ENCODE measurements at regions not wholly inside any gene's neighbourhood (a gene's known extent, or its start where the extent isn't known, plus 50 kb on each side); places are given as distances from the start of the nearest gene placed in this dataset.

DNA sequence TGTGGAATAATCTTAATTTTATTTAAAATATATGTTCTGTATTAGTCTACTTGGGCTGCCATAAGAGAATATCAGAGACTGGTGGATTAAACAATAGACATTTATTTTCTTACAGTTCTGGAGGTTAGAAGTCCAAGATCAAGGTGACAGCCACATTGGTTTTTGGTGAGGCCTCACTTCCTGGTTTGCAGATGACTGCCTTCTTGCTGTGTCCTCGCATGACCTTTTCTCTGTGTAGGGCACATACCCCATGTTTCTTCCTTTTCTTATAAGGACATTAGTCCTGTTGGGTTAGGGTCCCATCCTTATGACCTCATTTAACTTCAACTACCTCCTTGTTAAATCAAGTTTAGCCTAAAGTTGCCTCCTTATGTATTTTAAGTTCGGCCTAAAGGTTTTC lies 202.7 kb upstream of the MPPED2 start:
- CTCF ChIA-PET, result no interaction called here
- TF ChIP-seq, protein P1, sequence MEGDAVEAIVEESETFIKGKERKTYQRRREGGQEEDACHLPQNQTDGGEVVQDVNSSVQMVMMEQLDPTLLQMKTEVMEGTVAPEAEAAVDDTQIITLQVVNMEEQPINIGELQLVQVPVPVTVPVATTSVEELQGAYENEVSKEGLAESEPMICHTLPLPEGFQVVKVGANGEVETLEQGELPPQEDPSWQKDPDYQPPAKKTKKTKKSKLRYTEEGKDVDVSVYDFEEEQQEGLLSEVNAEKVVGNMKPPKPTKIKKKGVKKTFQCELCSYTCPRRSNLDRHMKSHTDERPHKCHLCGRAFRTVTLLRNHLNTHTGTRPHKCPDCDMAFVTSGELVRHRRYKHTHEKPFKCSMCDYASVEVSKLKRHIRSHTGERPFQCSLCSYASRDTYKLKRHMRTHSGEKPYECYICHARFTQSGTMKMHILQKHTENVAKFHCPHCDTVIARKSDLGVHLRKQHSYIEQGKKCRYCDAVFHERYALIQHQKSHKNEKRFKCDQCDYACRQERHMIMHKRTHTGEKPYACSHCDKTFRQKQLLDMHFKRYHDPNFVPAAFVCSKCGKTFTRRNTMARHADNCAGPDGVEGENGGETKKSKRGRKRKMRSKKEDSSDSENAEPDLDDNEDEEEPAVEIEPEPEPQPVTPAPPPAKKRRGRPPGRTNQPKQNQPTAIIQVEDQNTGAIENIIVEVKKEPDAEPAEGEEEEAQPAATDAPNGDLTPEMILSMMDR (conservative IDR thresholded peaks at IDR 0.05; ENCODE audit: low read depth), result no peak
- no peak for DNase-seq (ENCODE audit: low spot score)
- POLR2A ChIA-PET (ENCODE audit: low non-redundant PET), result no interaction called here
- no peak overlapping the region for H3K27ac ChIP-seq

DNA sequence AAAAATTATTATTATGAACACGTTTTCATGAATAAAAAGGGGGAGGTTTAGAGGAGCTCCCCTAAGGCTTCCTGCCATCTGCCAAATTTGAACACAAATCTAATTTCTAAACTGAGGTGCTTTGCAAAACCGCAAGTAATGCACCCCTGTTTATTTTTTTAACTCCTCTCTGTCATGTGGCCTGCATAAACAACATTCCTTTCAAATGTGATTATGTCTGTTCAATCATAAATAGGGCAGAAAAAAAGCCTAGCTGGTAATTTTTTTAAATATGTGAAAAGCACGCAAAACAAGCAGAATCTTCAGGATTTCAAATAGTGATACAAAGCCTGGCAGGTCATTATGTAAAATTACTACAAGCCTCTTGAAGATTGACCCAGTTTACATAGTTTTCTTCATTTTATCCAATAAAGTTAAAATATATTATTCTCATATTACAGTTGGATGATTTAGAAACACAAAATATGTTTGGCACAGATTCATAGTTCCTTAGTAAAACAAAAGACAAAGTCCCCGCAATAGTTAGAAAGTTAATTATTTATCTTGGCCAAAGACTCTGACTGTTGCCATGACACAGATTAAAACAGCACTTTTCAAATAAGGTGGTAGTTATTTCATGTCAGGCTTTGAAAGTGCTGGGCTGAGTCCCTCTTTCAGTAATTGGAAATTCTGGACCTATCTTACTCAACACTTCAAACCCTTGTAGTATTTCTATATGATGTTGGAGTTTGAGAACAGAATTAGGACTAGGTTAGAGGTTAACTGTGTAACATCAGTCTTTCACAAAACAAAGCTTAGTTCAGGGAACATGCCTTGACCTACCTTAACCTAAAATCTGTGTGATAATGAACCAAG lies 200.3 kb upstream of the MPPED2 start:
- H3K27ac ChIP-seq, result no peak overlapping the region
- POLR2A ChIA-PET (ENCODE audit: low non-redundant PET), result no interaction called here
- CTCF ChIA-PET, result interaction anchor here (0.6 kb wide), 1 partner anchor 196 kb away, joined by 3 read pairs; no protein-coding TSS in a partner anchor
- no peak for DNase-seq (ENCODE audit: low spot score)
- TF ChIP-seq, protein P1 (conservative IDR thresholded peaks at IDR 0.05; ENCODE audit: low read depth), result no peak

DNA sequence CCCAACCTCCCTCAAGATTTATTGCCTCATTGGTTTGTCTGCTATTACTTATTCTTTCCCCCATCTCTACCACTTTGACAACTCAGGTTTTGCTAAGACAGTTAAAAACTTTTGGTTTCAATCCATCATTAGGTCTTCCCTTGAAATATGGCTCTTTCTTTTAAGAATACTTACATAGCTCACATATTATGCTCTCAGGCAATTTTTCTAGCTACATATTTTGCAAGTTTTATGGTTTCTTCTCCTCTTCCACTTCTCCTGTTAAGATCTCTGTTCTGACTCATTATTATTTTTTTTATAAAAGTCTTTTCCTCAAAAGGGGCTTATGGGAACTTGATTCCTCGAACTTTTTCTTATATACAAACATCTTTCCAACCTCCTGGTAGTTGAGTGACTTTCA lies 192.4 kb upstream of the MPPED2 start:
- ChIA-PET POLR2A (ENCODE audit: low non-redundant PET) (no interaction called here), CTCF (no interaction called here)
- H3K27ac ChIP-seq, result no peak overlapping the region
- DNase-seq (ENCODE audit: low spot score), result no peak
- TF ChIP-seq, protein P1 (conservative IDR thresholded peaks at IDR 0.05; ENCODE audit: low read depth), result no peak

DNA sequence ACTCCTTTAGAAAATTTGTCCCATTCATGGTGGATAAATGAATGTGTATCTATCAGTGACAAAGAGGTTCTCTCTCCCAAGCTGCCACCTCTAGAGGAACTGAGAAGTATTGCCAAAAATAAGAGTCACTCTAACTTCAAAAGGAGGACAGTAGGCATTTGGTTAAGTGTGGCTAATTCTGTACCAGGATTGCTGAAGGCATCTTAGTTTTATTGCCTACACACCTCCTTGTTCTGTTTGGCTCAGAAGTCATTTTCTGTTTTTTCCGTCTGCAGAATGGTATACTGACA lies 189.0 kb upstream of the MPPED2 start:
- DNase-seq (ENCODE audit: low spot score), result no peak
- TF ChIP-seq, protein P1 (conservative IDR thresholded peaks at IDR 0.05; ENCODE audit: low read depth), result no peak
- no peak overlapping the region for H3K27ac ChIP-seq
- ChIA-PET CTCF (no interaction called here), POLR2A (ENCODE audit: low non-redundant PET) (no interaction called here)

DNA sequence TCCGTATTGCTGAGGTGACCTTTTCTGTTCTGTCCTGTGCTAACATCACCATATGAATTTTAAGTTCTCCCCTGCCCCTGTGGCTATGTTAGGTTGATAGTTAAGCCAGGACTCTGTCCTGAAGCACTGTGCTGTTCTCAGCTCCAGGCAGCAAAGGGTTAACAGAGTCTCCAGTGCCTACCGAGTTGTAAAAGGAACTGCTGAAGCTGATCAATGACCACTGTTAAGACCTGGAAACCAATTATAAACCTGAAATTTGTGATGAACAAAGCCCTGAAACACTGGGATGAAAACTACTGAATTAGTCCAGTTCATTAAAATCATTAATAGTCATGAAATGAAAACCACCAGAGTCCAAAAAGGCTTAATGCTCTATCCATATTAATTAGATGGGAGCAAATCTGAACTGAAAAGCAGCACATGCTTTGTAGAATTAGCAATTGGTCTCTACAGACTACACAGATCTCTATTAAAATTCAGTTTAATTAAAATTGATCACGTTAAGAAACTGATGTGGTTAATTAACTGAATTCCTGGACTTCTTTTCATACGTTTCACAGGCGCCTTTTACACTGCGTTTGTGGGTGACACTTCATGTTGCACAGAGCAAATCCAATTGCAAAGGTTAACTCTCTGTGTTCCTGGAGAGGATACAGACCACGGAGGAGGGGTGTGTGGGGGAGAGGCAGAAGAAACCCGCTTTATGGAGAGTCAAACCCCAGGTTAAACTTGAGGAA lies 188.5 kb upstream of the MPPED2 start:
- DNase-seq (ENCODE audit: low spot score), result no peak
- H3K27ac ChIP-seq, result no peak overlapping the region
- POLR2A ChIA-PET (ENCODE audit: low non-redundant PET), result no interaction called here
- TF ChIP-seq, protein P1 (conservative IDR thresholded peaks at IDR 0.05; ENCODE audit: low read depth), result no peak
- CTCF ChIA-PET, result interaction anchor here (0.6 kb wide), 1 partner anchor 487 kb away, joined by 4 read pairs; no protein-coding TSS in a partner anchor

DNA sequence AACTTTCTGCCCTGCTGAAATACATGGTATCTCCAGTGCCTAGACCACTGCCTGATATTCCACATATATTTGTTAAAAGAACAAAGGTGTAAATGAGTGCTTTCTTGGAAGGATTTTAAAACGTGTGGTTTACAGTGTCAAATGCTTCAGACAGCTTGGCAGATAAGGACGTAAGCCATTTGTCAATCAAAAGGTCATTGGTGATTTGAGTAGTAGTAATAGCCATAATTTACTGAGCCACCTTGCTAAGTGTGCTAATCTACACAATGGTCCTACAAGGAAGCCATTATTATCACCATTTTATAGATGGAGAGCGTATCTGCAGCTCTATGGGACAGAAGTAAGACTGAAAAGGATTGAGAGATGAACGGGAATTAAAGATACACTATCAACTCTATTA lies 186.8 kb upstream of the MPPED2 start:
- TF ChIP-seq, protein P1 (conservative IDR thresholded peaks at IDR 0.05; ENCODE audit: low read depth), result no peak
- no peak for DNase-seq (ENCODE audit: low spot score)
- no peak overlapping the region for H3K27ac ChIP-seq
- POLR2A ChIA-PET (ENCODE audit: low non-redundant PET), result no interaction called here
- CTCF ChIA-PET, result interaction anchor here (0.7 kb wide), 2 partner anchors 21 kb away, joined by 3 to 4 read pairs; no protein-coding TSS in a partner anchor

Data from RWPE1 (cell line).